ENCODE measurements at regions not wholly inside any gene's neighbourhood (a gene's known extent, or its start where the extent isn't known, plus 50 kb on each side); places are given as distances from the start of the nearest gene placed in this dataset.

GRCh38 chr3:82672966-82673365, 911.5 kb upstream of the GBE1 start:
- no peak overlapping the region for H3K4me3 Mint-ChIP-seq (ENCODE audit: unreplicated experiment)
- peaks cover 3% of the 10 kb centered on the region for H3K9me3 Mint-ChIP-seq (ENCODE audit: low read depth)
- TF ChIP-seq, protein P1, sequence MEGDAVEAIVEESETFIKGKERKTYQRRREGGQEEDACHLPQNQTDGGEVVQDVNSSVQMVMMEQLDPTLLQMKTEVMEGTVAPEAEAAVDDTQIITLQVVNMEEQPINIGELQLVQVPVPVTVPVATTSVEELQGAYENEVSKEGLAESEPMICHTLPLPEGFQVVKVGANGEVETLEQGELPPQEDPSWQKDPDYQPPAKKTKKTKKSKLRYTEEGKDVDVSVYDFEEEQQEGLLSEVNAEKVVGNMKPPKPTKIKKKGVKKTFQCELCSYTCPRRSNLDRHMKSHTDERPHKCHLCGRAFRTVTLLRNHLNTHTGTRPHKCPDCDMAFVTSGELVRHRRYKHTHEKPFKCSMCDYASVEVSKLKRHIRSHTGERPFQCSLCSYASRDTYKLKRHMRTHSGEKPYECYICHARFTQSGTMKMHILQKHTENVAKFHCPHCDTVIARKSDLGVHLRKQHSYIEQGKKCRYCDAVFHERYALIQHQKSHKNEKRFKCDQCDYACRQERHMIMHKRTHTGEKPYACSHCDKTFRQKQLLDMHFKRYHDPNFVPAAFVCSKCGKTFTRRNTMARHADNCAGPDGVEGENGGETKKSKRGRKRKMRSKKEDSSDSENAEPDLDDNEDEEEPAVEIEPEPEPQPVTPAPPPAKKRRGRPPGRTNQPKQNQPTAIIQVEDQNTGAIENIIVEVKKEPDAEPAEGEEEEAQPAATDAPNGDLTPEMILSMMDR (IDR thresholded peaks at IDR 0.05), result no peak
- no peak for DNase-seq (ENCODE audit: low spot score)
- H3K4me1 Mint-ChIP-seq (ENCODE audit: low read depth), result peaks cover 12% of the 10 kb centered on the region
- no peak overlapping the region for H3K27ac Mint-ChIP-seq (ENCODE audit: unreplicated experiment)
- no peaks in the 10 kb centered on the region for H3K36me3 Mint-ChIP-seq (ENCODE audit: low read depth)
- H3K27me3 Mint-ChIP-seq (ENCODE audit: low read depth), result no peaks in the 10 kb centered on the region

DNA sequence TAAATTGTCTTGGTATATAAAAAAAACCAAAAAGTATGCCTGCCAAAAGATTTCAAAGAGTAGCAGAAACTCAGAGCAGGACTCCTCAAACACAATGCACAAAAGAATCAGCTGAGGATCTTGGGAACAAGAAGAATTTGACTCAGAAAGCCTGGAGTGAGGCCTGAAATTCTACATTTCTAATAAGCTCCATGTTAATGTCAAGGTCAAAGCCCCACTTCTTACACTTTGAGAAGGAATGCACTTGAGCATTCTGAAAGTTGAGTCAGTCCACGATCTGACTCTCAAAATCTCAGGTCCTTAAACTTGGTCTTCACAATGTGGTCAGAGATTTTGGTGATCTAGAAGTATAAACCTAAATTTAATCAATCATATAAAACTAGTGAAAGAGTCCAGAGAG, 910.0 kb upstream of the GBE1 start:
- DNase-seq (ENCODE audit: low spot score), result no peak
- TF ChIP-seq, protein P1 (IDR thresholded peaks at IDR 0.05), result no peak
- H3K9me3 Mint-ChIP-seq (ENCODE audit: low read depth), result peaks cover 4% of the 10 kb centered on the region

GRCh38 chr3:82654708-82655107, 893.3 kb upstream of the GBE1 start:
- H3K4me3 Mint-ChIP-seq (ENCODE audit: unreplicated experiment), result no peak overlapping the region
- H3K27me3 Mint-ChIP-seq (ENCODE audit: low read depth), result no peaks in the 10 kb centered on the region
- TF ChIP-seq, protein P1 (IDR thresholded peaks at IDR 0.05), result no peak
- DNase-seq (ENCODE audit: low spot score), result no peak
- no peak overlapping the region for H3K27ac Mint-ChIP-seq (ENCODE audit: unreplicated experiment)
- H3K4me1 Mint-ChIP-seq (ENCODE audit: low read depth), result peaks cover 3% of the 10 kb centered on the region
- peaks cover 3% of the 10 kb centered on the region for H3K9me3 Mint-ChIP-seq (ENCODE audit: low read depth)
- no peaks in the 10 kb centered on the region for H3K36me3 Mint-ChIP-seq (ENCODE audit: low read depth)

More for the DNA sequence above, 910.0 kb upstream of the GBE1 start:
- H3K27ac Mint-ChIP-seq (ENCODE audit: unreplicated experiment), result no peak overlapping the region
- no peaks in the 10 kb centered on the region for H3K36me3 Mint-ChIP-seq (ENCODE audit: low read depth)
- peaks cover 11% of the 10 kb centered on the region for H3K4me1 Mint-ChIP-seq (ENCODE audit: low read depth)
- no peak overlapping the region for H3K4me3 Mint-ChIP-seq (ENCODE audit: unreplicated experiment)
- H3K27me3 Mint-ChIP-seq (ENCODE audit: low read depth), result no peaks in the 10 kb centered on the region

DNA sequence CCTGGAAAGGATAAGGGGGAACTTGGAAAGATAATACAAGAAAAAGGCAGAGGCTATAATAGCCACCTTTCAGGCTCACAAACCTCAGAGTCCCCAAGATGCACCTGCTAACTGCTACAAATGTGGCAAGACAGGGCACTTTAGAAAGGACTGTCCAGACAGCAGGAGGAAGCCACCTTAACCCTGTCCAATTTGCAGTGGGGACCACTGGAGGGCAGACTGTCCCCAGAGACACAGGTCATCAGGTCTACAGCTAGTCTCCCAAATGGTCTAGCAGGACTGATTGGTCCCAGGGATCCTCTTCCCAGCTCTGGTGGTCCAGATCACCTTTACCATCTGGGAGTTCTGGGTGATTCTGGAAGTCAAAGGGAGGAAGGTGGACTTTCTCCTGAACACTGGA, 882.5 kb upstream of the GBE1 start:
- Mint-ChIP-seq H3K4me3 (ENCODE audit: unreplicated experiment) (no peak overlapping the region), H3K27ac (ENCODE audit: unreplicated experiment) (no peak overlapping the region), H3K36me3 (ENCODE audit: low read depth) (no peaks in the 10 kb centered on the region)

GRCh38 chr3:82641701-82642100, 880.3 kb upstream of the GBE1 start:
- Mint-ChIP-seq H3K36me3 (ENCODE audit: low read depth) (no peaks in the 10 kb centered on the region), H3K27me3 (ENCODE audit: low read depth) (no peaks in the 10 kb centered on the region), H3K4me1 (ENCODE audit: low read depth) (no peaks in the 10 kb centered on the region), H3K27ac (ENCODE audit: unreplicated experiment) (no peak overlapping the region), H3K4me3 (ENCODE audit: unreplicated experiment) (no peak overlapping the region), H3K9me3 (ENCODE audit: low read depth) (peaks cover 9% of the 10 kb centered on the region)
- TF ChIP-seq, protein P1 (IDR thresholded peaks at IDR 0.05), result no peak
- DNase-seq (ENCODE audit: low spot score), result no peak

More for the DNA sequence above, 882.5 kb upstream of the GBE1 start:
- no peaks in the 10 kb centered on the region for H3K4me1 Mint-ChIP-seq (ENCODE audit: low read depth)
- DNase-seq (ENCODE audit: low spot score), result no peak
- H3K27me3 Mint-ChIP-seq (ENCODE audit: low read depth), result no peaks in the 10 kb centered on the region
- H3K9me3 Mint-ChIP-seq (ENCODE audit: low read depth), result peaks cover 9% of the 10 kb centered on the region
- TF ChIP-seq, protein P1 (IDR thresholded peaks at IDR 0.05), result peak; percentile 63
